Muscle of leg (tissue), 3 donors: ENCODE measurements at regions not wholly inside any gene's neighbourhood (a gene's known extent, or its start where the extent isn't known, plus 50 kb on each side); places are given as distances from the start of the nearest gene placed in this dataset.

Source experiments
- DNase-seq: peaks from one replicate; pipeline ENCODE4 v3.0.0; 2013
- H3K27ac ChIP-seq: one replicate; pipeline ENCODE4 v1.5.1; 2013; ENCODE audit warnings: mild to moderate bottlenecking, low read length, control low read depth
- H3K27me3 ChIP-seq: one replicate; pipeline ENCODE4 v1.6.1; 2013; ENCODE audit warnings: low read length; ENCODE audit not compliant: control insufficient read depth, insufficient read depth
- H3K36me3 ChIP-seq: one replicate; pipeline ENCODE4 v1.6.1; 2013; ENCODE audit warnings: low read length; ENCODE audit not compliant: control insufficient read depth, insufficient read depth
- H3K4me1 ChIP-seq: one replicate; pipeline ENCODE4 v1.6.1; 2013; ENCODE audit warnings: low read length; ENCODE audit not compliant: control insufficient read depth, insufficient read depth
- H3K4me3 ChIP-seq: one replicate; pipeline ENCODE4 v1.5.1; 2013; ENCODE audit warnings: low read length, control low read depth
- H3K9me3 ChIP-seq: replicated peaks from 2 replicates; pipeline ENCODE4 v1.6.1; 2013; ENCODE audit warnings: low read depth, low read length; ENCODE audit not compliant: control insufficient read depth
- WGBS: methylation state at CpG from one replicate; pipeline ENCODE4 v1.1.5; 2013; ENCODE audit warnings: missing lambda C conversion rate; ENCODE audit not compliant: insufficient coverage; 5-methylcytosine and 5-hydroxymethylcytosine counted together

- no peaks in the 10 kb centered on the region for H3K27me3 ChIP-seq
- no peaks in the 10 kb centered on the region for H3K9me3 ChIP-seq
- H3K27ac ChIP-seq: no peak overlapping the region
- H3K36me3 ChIP-seq: no peaks in the 10 kb centered on the region
- 67% methylated on average over 2 of the region's 2 CpGs for WGBS
- no peaks in the 10 kb centered on the region for H3K4me1 ChIP-seq
- DNase-seq: no peak
- no peak overlapping the region for H3K4me3 ChIP-seq
Observed at GRCh38 chr4:152220201-152220666, 315.7 kb downstream of the FBXW7 start.

- Histone ChIP-seq H3K4me3 (no peak overlapping the region), H3K27me3 (no peaks in the 10 kb centered on the region), H3K9me3 (no peaks in the 10 kb centered on the region), H3K27ac (no peak overlapping the region), H3K36me3 (no peaks in the 10 kb centered on the region), H3K4me1 (no peaks in the 10 kb centered on the region)
- no CpG with 5 or more reads among the region's 4 CpGs for WGBS
- DNase-seq: no peak
Observed at GRCh38 chr4:152218576-152218975, 317.3 kb downstream of the FBXW7 start.

- WGBS: no CpG with 5 or more reads among the region's 3 CpGs
- DNase-seq: no peak
- H3K4me3 ChIP-seq: no peak overlapping the region
- H3K27ac ChIP-seq: no peak overlapping the region
- H3K36me3 ChIP-seq: no peaks in the 10 kb centered on the region
- no peaks in the 10 kb centered on the region for H3K27me3 ChIP-seq
- H3K4me1 ChIP-seq: no peaks in the 10 kb centered on the region
- no peaks in the 10 kb centered on the region for H3K9me3 ChIP-seq
Observed at GRCh38 chr4:152217896-152218295, 318.0 kb downstream of the FBXW7 start.

- no peaks in the 10 kb centered on the region for H3K27me3 ChIP-seq
- no peaks in the 10 kb centered on the region for H3K4me1 ChIP-seq
- no peak overlapping the region for H3K4me3 ChIP-seq
- no peak overlapping the region for H3K27ac ChIP-seq
- WGBS: 33% methylated on average over 3 of the region's 7 CpGs
- H3K9me3 ChIP-seq: no peaks in the 10 kb centered on the region
- no peak for DNase-seq
- no peaks in the 10 kb centered on the region for H3K36me3 ChIP-seq
Observed at GRCh38 chr4:152211936-152212653, 323.8 kb downstream of the FBXW7 start.

GRCh38 chr4:152209772-152210493 is 326.0 kb downstream of the FBXW7 start:
- H3K27me3 ChIP-seq: no peaks in the 10 kb centered on the region
- no peak overlapping the region for H3K27ac ChIP-seq
- no peak overlapping the region for H3K4me3 ChIP-seq
- H3K9me3 ChIP-seq: no peaks in the 10 kb centered on the region
- WGBS: no CpG with 5 or more reads among the region's 4 CpGs
- no peaks in the 10 kb centered on the region for H3K4me1 ChIP-seq
- no peaks in the 10 kb centered on the region for H3K36me3 ChIP-seq
- DNase-seq: no peak

- WGBS: 36% methylated on average over 1 of the region's 2 CpGs
- Histone ChIP-seq H3K9me3 (no peaks in the 10 kb centered on the region), H3K36me3 (no peaks in the 10 kb centered on the region), H3K4me3 (no peak overlapping the region), H3K27ac (no peak overlapping the region), H3K27me3 (no peaks in the 10 kb centered on the region), H3K4me1 (no peaks in the 10 kb centered on the region)
- DNase-seq: peak; percentile 4
Observed at GRCh38 chr4:152207378-152207720, 328.5 kb downstream of the FBXW7 start.

GRCh38 chr4:152206646-152207377 is 329.1 kb downstream of the FBXW7 start:
- no peaks in the 10 kb centered on the region for H3K36me3 ChIP-seq
- H3K4me3 ChIP-seq: no peak overlapping the region
- H3K27ac ChIP-seq: no peak overlapping the region
- H3K4me1 ChIP-seq: no peaks in the 10 kb centered on the region
- no peaks in the 10 kb centered on the region for H3K27me3 ChIP-seq
- WGBS: 26% methylated on average over 6 of the region's 8 CpGs
- peak; percentile 14 for DNase-seq
- H3K9me3 ChIP-seq: no peaks in the 10 kb centered on the region

- Histone ChIP-seq H3K4me1 (no peaks in the 10 kb centered on the region), H3K4me3 (no peak overlapping the region), H3K27ac (no peak overlapping the region), H3K9me3 (no peaks in the 10 kb centered on the region), H3K27me3 (no peaks in the 10 kb centered on the region), H3K36me3 (no peaks in the 10 kb centered on the region)
- no peak for DNase-seq
- no CpG with 5 or more reads among the region's 5 CpGs for WGBS
Observed at GRCh38 chr4:152206185-152206584, 329.7 kb downstream of the FBXW7 start.

- Histone ChIP-seq H3K27me3 (no peaks in the 10 kb centered on the region), H3K4me3 (no peak overlapping the region), H3K4me1 (no peaks in the 10 kb centered on the region), H3K9me3 (no peaks in the 10 kb centered on the region), H3K27ac (no peak overlapping the region), H3K36me3 (no peaks in the 10 kb centered on the region)
- WGBS: 92% methylated on average over 2 of the region's 3 CpGs
- DNase-seq: no peak
Observed at GRCh38 chr4:152202415-152202814, 333.5 kb downstream of the FBXW7 start.
